IMR-90 (cell line): ENCODE measurements at regions not wholly inside any gene's neighbourhood (a gene's known extent, or its start where the extent isn't known, plus 50 kb on each side); places are given as distances from the start of the nearest gene placed in this dataset.

Experiments
- ATAC-seq: fragments of 200-7000 bp; cut with Tn5 transposase; 2 replicates; pipeline ENCODE4 v1.9.1; 2020; ENCODE audit warnings: low read depth, mild to moderate bottlenecking, moderate library complexity
- BruUV-seq: library from RNA; stranded (reverse); fragments of 400-500 nt; replicated peaks from 2 replicates; lab custom pipeline; 2021; lab: Mats Ljungman, UMichigan
- CTCF ChIA-PET: fragments of 300-600 bp; formaldehyde crosslinking; extraction: SDS; loops from one replicate; lab custom pipeline; 2021; ENCODE audit warnings: antibody characterized with exemption; lab: Yijun Ruan, JAX
- POLR2A ChIA-PET: fragments of 300-600 bp; sonication (Branson Sonifier 250); formaldehyde crosslinking; loops from one replicate; lab custom pipeline; 2022; ENCODE audit warnings: antibody characterized with exemption; ENCODE audit not compliant: unreplicated experiment; lab: Charles Lee
- DNase-seq: peaks from one replicate; pipeline ENCODE4 v3.0.0; 2013
- H2AFZ ChIP-seq: replicated peaks from 2 replicates; pipeline ENCODE3; 2013; ENCODE audit warnings: low read length, mild to moderate bottlenecking; ENCODE audit not compliant: poor library complexity
- H2AK5ac ChIP-seq: 2 replicates; pipeline ENCODE4 v1.6.1; 2013; ENCODE audit warnings: low read depth, low read length, inconsistent platforms
- H2AK9ac ChIP-seq: replicated peaks from 2 replicates; pipeline ENCODE3; 2013; ENCODE audit warnings: mild to moderate bottlenecking, low read depth, low read length, moderate library complexity; ENCODE audit not compliant: poor library complexity
- H2BK120ac ChIP-seq: 2 replicates; pipeline ENCODE4 v1.6.1; 2013; ENCODE audit warnings: low read depth, low read length, inconsistent platforms
- H2BK15ac ChIP-seq: 3 replicates; pipeline ENCODE4 v1.6.1; 2013; ENCODE audit warnings: low read depth, low read length, inconsistent platforms
- H2BK20ac ChIP-seq: 2 replicates; pipeline ENCODE4 v1.6.1; 2013; ENCODE audit warnings: low read depth, mild to moderate bottlenecking, inconsistent platforms, low read length, moderate library complexity
- H2BK5ac ChIP-seq: 2 replicates; pipeline ENCODE4 v1.6.1; 2013; ENCODE audit warnings: mild to moderate bottlenecking, low read depth, low read length, inconsistent platforms; ENCODE audit not compliant: poor library complexity, severe bottlenecking
- H3K14ac ChIP-seq: replicated peaks from 2 replicates; pipeline ENCODE4 v1.6.1; 2013; ENCODE audit warnings: low read depth, low read length, inconsistent platforms
- H3K18ac ChIP-seq: 2 replicates; pipeline ENCODE4 v1.6.1; 2013; ENCODE audit warnings: low read depth, low read length, control low read depth
- H3K23ac ChIP-seq: 2 replicates; pipeline ENCODE4 v1.6.1; 2013; ENCODE audit warnings: low read depth, low read length, inconsistent platforms
- H3K27ac ChIP-seq: 2 replicates; pipeline ENCODE4 v1.5.1; 2013; ENCODE audit warnings: mild to moderate bottlenecking, control low read depth, low read length; ENCODE audit not compliant: insufficient read depth
- H3K27me3 ChIP-seq: 2 replicates; pipeline ENCODE4 v1.6.1; 2013; ENCODE audit warnings: low read length; ENCODE audit not compliant: control insufficient read depth, insufficient read depth
- H3K36me3 ChIP-seq: 2 replicates; pipeline ENCODE4 v1.6.1; 2013; ENCODE audit warnings: low read length, mixed read lengths; ENCODE audit not compliant: control insufficient read depth, insufficient read depth
- H3K4ac ChIP-seq: 2 replicates; pipeline ENCODE4 v1.6.1; 2013; ENCODE audit warnings: low read depth, low read length, inconsistent platforms
- H3K4me1 ChIP-seq: 2 replicates; pipeline ENCODE4 v1.6.1; 2013; ENCODE audit warnings: low read length, mixed read lengths; ENCODE audit not compliant: control insufficient read depth, insufficient read depth
- H3K4me2 ChIP-seq: 2 replicates; pipeline ENCODE4 v1.6.1; 2013; ENCODE audit warnings: low read depth, mild to moderate bottlenecking, control low read depth, low read length, moderate library complexity
- H3K4me3 ChIP-seq: 2 replicates; pipeline ENCODE4 v1.5.1; 2013; ENCODE audit warnings: low read depth, mild to moderate bottlenecking, control low read depth, low read length, moderate library complexity; ENCODE audit not compliant: insufficient read depth
- H3K56ac ChIP-seq: 2 replicates; pipeline ENCODE4 v1.6.1; 2013; ENCODE audit warnings: low read length, inconsistent platforms; ENCODE audit not compliant: insufficient read depth; ENCODE audit errors: extremely low read depth
- H3K79me1 ChIP-seq, 2 experiments: 2 replicates each; pipeline ENCODE4 v1.6.1; 2013; ENCODE audit warnings: low read length in 2 of 2, inconsistent platforms in 1 of 2, low read depth in 1 of 2
- H3K9ac ChIP-seq: 2 replicates; pipeline ENCODE4 v1.6.1; 2013; ENCODE audit warnings: low read depth, low read length, control low read depth
- H3K9me1 ChIP-seq: 2 replicates; pipeline ENCODE4 v1.6.1; 2013; ENCODE audit warnings: low read length, inconsistent platforms; ENCODE audit not compliant: insufficient read depth
- H3K9me3 ChIP-seq: 2 replicates; pipeline ENCODE4 v1.6.1; 2013; ENCODE audit warnings: low read length; ENCODE audit not compliant: control insufficient read depth, insufficient read depth
- H4K20me1 ChIP-seq: 2 replicates; pipeline ENCODE4 v1.6.1; 2013; ENCODE audit warnings: low read length, inconsistent platforms; ENCODE audit not compliant: insufficient read depth
- H4K5ac ChIP-seq: 2 replicates; pipeline ENCODE4 v1.6.1; 2013; ENCODE audit warnings: mild to moderate bottlenecking, low read depth, low read length, control low read depth
- H4K8ac ChIP-seq, 2 experiments: 2 replicates each; pipeline ENCODE4 v1.6.1; 2013; ENCODE audit warnings: low read depth in 2 of 2, low read length in 2 of 2, control low read depth in 1 of 2, inconsistent platforms in 1 of 2
- H4K91ac ChIP-seq: 2 replicates; pipeline ENCODE4 v1.6.1; 2013; ENCODE audit warnings: low read depth, low read length, inconsistent platforms; ENCODE audit not compliant: insufficient read depth
- CEBPB ChIP-seq: IDR thresholded peaks from 2 replicates; pipeline ENCODE4 v1.6.1; 2012; ENCODE audit warnings: low read depth, low read length, improper control_type of control experiment
- CHD1 ChIP-seq: IDR thresholded peaks from 2 replicates; pipeline ENCODE4 v1.6.1; 2012; ENCODE audit warnings: low read depth, low read length, improper control_type of control experiment
- CTCF ChIP-seq: conservative IDR thresholded peaks from 2 replicates; pipeline ENCODE4 v1.5.1; 2012; ENCODE audit warnings: mild to moderate bottlenecking, low read depth, low read length, improper control_type of control experiment
- FOS ChIP-seq: fragments of 150-350 bp; IDR thresholded peaks from 2 replicates; pipeline ENCODE4 v1.6.1; 2016; ENCODE audit warnings: low read depth, low read length
- MAZ ChIP-seq: IDR thresholded peaks from 2 replicates; pipeline ENCODE4 v1.6.1; 2012; ENCODE audit warnings: low read depth, mild to moderate bottlenecking, low read length, improper control_type of control experiment, moderate library complexity, borderline replicate concordance
- RAD21 ChIP-seq: IDR thresholded peaks from 2 replicates; pipeline ENCODE4 v1.6.1; 2012; ENCODE audit warnings: low read length, improper control_type of control experiment
- SMC3 ChIP-seq: fragments of 150-350 bp; IDR thresholded peaks from 2 replicates; pipeline ENCODE4 v1.6.1; 2016; ENCODE audit warnings: low read depth, mild to moderate bottlenecking, antibody characterized with exemption, low read length, moderate library complexity
- WGBS, 2 experiments: methylation state at CpG; one replicate each; pipeline versions ENCODE4 v1.1.5 to v1.1.7; 2013; ENCODE audit warnings: missing lambda C conversion rate in 2 of 2; ENCODE audit not compliant: insufficient read length in 1 of 2; ENCODE audit errors: extremely low coverage in 2 of 2; 5-methylcytosine and 5-hydroxymethylcytosine counted together
- dilution Hi-C: fragments of 300-500 bp; cut with HindIII; formaldehyde crosslinking; loops from one replicate; pipeline ENCODE4 v1.14.3; 2018; ENCODE audit warnings: low sequenced_read_pairs; ENCODE audit not compliant: unreplicated experiment
- in situ Hi-C: fragments of 300-500 bp; cut with MboI; formaldehyde crosslinking; loops from 3 replicates; pipeline ENCODE4 v1.14.3; 2019; ENCODE audit warnings: low sequenced_read_pairs, inconsistent platforms, mixed read lengths
- intact Hi-C: fragments of 100-400 bp; cut with micrococcal nuclease; formaldehyde crosslinking; loops from 2 replicates; pipeline ENCODE4 v1.10.0; 2022
- TF ChIP-seq, protein P1 (sequence below): fragments of 150-350 bp; IDR thresholded peaks from 2 replicates; pipeline ENCODE4 v1.6.1; 2016; ENCODE audit warnings: low read depth, mild to moderate bottlenecking, low read length, moderate library complexity, borderline replicate concordance

DNA sequence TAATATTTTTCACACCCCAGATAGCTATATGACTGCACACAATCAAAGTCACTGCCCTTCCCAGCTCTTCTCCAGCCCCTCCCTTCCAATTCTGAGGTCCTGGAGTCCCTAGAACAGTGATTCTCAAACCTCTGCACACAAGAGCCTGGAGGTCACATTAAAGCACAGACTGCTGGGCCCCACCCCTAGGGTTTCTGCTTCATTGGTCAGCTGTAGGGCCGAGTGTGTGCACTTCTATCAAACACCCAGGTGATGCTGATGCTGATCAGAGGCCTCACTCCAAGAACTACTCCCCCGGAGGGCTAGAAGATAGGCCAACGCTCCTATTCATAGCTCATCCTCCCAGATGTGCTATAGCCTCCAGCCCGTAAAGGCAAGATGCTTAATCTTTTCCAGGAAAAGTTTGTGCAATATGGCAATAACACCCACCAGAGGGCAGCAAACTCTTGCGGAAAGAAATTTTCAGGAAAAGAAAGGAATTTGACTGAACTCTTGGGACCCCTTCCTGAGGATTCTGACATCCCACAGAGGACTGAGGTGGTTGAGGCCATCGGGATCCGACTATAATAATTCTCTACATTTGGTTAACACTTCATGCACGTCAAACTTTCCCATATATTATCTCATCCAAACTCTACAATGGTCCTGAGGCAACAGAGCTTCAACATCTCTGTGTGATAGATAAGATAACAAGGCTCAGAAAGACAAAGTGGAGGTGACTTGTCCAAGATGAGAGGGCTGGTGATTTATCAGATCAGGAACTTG lies 194.2 kb upstream of the PKDCC start:
- Histone ChIP-seq H2AK9ac (no peak overlapping the region), H3K4me2 (no peak overlapping the region), H4K91ac (no peak overlapping the region), H2AK5ac (no peak overlapping the region), H2BK5ac (no peak overlapping the region), H3K36me3 (no peaks in the 10 kb centered on the region), H3K4ac (no peak overlapping the region), H3K9ac (peak overlapping the region; percentile 26; the same call in 1 of the 2 replicates), H4K5ac (no peak overlapping the region), H2AFZ (no peak overlapping the region), H2BK120ac (no peak overlapping the region), H3K27ac (no peak overlapping the region), H2BK20ac (no peak overlapping the region), H3K9me3 (no peaks in the 10 kb centered on the region), H4K20me1 (no peaks in the 10 kb centered on the region), H4K8ac (no peak overlapping the region), H3K23ac (no peak overlapping the region), H3K79me1 (no peaks in the 10 kb centered on the region), H2BK15ac (no peak overlapping the region), H3K18ac (no peak overlapping the region), H3K27me3 (peaks cover 16% of the 10 kb centered on the region), H3K4me3 (no peak overlapping the region), H3K14ac (no peak overlapping the region), H3K56ac (no peak overlapping the region), H3K9me1 (no peaks in the 10 kb centered on the region), H3K4me1 (peaks cover 2% of the 10 kb centered on the region; the same call in 1 of the 2 replicates)
- ATAC-seq, result peak; percentile 73
- no TSS peak for BruUV-seq
- TF ChIP-seq CEBPB, result peak; percentile 83
- TF ChIP-seq MAZ, result no peak
- TF ChIP-seq, protein P1, sequence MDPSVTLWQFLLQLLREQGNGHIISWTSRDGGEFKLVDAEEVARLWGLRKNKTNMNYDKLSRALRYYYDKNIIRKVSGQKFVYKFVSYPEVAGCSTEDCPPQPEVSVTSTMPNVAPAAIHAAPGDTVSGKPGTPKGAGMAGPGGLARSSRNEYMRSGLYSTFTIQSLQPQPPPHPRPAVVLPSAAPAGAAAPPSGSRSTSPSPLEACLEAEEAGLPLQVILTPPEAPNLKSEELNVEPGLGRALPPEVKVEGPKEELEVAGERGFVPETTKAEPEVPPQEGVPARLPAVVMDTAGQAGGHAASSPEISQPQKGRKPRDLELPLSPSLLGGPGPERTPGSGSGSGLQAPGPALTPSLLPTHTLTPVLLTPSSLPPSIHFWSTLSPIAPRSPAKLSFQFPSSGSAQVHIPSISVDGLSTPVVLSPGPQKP, result no peak
- TF ChIP-seq SMC3, result peak; percentile 89
- peak; percentile 79 for TF ChIP-seq CTCF
- TF ChIP-seq CHD1, result no peak
- TF ChIP-seq FOS, result no peak
- TF ChIP-seq RAD21, result peak; percentile 84
- in situ Hi-C loops (loop anchor here (10.0 to 25.0 kb wide), 2 partner anchors 471 to 809 kb away; no protein-coding TSS in a partner anchor), dilution Hi-C loops (no loop called here), intact Hi-C loops (loop anchor here (1.0 to 10.0 kb wide), 4 partner anchors 16 to 641 kb away; partner anchors contain the start of genes COX7A2L and KCNG3)
- peak; percentile 65 for DNase-seq
- WGBS, 2 experiments, result 0% methylated on average over 1 of the region's 8 CpGs; no CpG with 5 or more reads in 1 of the 2 experiments
- CTCF ChIA-PET, result interaction anchor here (0.5 to 4.2 kb wide), 12 partner anchors 13 to 1813 kb away, joined by 3 to 41 read pairs (median 4); no protein-coding TSS in a partner anchor
- POLR2A ChIA-PET, result interaction anchor here (0.9 kb wide), 1 partner anchor 234 kb away, joined by 3 read pairs; no protein-coding TSS in a partner anchor
